ENCODE measurements at regions not wholly inside any gene's neighbourhood (a gene's known extent, or its start where the extent isn't known, plus 50 kb on each side); places are given as distances from the start of the nearest gene placed in this dataset.

DNA sequence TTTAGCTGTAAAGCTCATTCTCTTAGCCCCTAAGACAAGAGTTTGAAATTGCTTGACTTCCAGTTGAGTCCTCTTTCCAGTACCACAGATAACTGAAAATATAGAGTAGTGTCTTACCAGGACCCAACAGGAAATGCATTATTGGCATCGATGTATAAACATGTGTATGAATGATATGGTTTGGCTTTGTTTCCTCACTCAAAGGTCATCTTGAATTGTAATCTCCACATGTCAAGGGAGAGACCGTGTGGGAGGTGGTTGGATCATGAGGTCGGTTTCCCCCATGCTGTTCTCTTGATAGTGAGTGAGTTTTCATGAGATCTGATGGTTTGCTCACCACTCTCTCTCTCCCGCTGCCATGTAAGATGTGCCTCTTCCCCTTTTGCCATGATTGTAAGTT is 745.0 kb downstream of the TMEM182 start:
- TF ChIP-seq, protein P1, sequence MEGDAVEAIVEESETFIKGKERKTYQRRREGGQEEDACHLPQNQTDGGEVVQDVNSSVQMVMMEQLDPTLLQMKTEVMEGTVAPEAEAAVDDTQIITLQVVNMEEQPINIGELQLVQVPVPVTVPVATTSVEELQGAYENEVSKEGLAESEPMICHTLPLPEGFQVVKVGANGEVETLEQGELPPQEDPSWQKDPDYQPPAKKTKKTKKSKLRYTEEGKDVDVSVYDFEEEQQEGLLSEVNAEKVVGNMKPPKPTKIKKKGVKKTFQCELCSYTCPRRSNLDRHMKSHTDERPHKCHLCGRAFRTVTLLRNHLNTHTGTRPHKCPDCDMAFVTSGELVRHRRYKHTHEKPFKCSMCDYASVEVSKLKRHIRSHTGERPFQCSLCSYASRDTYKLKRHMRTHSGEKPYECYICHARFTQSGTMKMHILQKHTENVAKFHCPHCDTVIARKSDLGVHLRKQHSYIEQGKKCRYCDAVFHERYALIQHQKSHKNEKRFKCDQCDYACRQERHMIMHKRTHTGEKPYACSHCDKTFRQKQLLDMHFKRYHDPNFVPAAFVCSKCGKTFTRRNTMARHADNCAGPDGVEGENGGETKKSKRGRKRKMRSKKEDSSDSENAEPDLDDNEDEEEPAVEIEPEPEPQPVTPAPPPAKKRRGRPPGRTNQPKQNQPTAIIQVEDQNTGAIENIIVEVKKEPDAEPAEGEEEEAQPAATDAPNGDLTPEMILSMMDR (IDR thresholded peaks at IDR 0.05) = no peak
- no peak for TF ChIP-seq POLR2A (IDR thresholded peaks at IDR 0.05)
